ENCODE measurements at regions not wholly inside any gene's neighbourhood (a gene's known extent, or its start where the extent isn't known, plus 50 kb on each side); places are given as distances from the start of the nearest gene placed in this dataset.

DNA sequence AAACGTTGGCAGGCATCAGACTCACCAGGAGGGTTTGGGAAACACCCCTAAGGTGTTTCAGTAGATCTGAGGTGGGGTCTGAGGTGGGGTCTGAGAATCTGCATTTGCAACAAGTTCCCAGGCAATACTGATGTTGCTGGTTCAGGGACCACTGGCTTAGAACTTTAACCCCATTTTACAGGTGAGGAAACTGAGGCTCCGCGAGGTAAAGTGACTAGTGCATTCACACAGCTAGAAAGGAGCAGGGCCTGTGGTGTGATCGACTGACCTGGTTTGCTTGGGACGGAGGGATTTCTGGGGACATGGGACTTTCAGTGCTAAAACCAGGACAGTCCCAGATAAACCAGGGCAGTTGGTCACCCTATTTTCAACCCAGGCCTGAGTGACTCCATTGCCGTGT lies 81.4 kb upstream of the ZNF618 start:
- H3K27ac ChIP-seq (ENCODE audit: poor library complexity, severe bottlenecking), result no peak overlapping the region
- no peaks in the 10 kb centered on the region for H3K9me3 ChIP-seq (ENCODE audit: severe bottlenecking)
- ATAC-seq (ENCODE audit: low read depth) (no peak), DNase-seq (ENCODE audit: low spot score) (no peak)
- peaks cover 3% of the 10 kb centered on the region for H3K27me3 ChIP-seq (ENCODE audit: insufficient read depth, poor library complexity, severe bottlenecking)
- no peaks in the 10 kb centered on the region for H3K4me1 ChIP-seq (ENCODE audit: insufficient read depth, poor library complexity, severe bottlenecking)
- no peaks in the 10 kb centered on the region for H3K36me3 ChIP-seq (ENCODE audit: low read depth)
- no peak overlapping the region for H3K4me3 ChIP-seq (ENCODE audit: severe bottlenecking)
- TF ChIP-seq, protein P1, sequence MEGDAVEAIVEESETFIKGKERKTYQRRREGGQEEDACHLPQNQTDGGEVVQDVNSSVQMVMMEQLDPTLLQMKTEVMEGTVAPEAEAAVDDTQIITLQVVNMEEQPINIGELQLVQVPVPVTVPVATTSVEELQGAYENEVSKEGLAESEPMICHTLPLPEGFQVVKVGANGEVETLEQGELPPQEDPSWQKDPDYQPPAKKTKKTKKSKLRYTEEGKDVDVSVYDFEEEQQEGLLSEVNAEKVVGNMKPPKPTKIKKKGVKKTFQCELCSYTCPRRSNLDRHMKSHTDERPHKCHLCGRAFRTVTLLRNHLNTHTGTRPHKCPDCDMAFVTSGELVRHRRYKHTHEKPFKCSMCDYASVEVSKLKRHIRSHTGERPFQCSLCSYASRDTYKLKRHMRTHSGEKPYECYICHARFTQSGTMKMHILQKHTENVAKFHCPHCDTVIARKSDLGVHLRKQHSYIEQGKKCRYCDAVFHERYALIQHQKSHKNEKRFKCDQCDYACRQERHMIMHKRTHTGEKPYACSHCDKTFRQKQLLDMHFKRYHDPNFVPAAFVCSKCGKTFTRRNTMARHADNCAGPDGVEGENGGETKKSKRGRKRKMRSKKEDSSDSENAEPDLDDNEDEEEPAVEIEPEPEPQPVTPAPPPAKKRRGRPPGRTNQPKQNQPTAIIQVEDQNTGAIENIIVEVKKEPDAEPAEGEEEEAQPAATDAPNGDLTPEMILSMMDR (IDR thresholded peaks at IDR 0.05; ENCODE audit: poor library complexity, severe bottlenecking), result no peak

DNA sequence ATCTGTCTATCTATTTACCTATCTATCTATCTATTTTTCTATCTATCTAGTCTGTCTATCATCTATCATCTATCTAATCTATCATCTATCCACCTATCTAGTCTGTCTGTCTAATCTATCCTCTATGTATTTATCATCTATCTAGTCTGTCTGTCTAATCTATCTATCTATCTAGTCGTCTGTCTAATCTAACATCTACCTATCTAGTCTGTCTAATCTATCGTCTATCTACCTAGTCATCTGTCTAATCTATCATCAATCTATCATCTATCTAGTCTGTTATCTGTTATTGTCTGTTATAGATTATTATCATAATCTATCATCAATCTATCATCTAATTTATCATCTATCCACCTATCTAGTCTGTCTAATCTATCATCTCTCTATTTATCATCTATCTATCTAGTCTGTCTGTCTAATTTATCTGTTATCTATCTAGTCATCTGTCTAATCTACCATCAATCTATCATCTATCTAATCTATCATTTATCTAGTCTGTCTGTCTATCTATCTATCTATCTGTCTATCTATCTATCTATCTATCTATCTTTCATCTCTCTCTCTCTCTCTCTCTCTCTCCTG lies 80.2 kb upstream of the ZNF618 start:
- Histone ChIP-seq H3K27ac (ENCODE audit: poor library complexity, severe bottlenecking) (no peak overlapping the region), H3K36me3 (ENCODE audit: low read depth) (no peaks in the 10 kb centered on the region), H3K4me3 (ENCODE audit: severe bottlenecking) (no peak overlapping the region), H3K4me1 (ENCODE audit: insufficient read depth, poor library complexity, severe bottlenecking) (no peaks in the 10 kb centered on the region), H3K27me3 (ENCODE audit: insufficient read depth, poor library complexity, severe bottlenecking) (peaks cover 3% of the 10 kb centered on the region), H3K9me3 (ENCODE audit: severe bottlenecking) (no peaks in the 10 kb centered on the region)
- no peak for DNase-seq (ENCODE audit: low spot score)
- no peak for ATAC-seq (ENCODE audit: low read depth)
- TF ChIP-seq, protein P1 (IDR thresholded peaks at IDR 0.05; ENCODE audit: poor library complexity, severe bottlenecking), result no peak

DNA sequence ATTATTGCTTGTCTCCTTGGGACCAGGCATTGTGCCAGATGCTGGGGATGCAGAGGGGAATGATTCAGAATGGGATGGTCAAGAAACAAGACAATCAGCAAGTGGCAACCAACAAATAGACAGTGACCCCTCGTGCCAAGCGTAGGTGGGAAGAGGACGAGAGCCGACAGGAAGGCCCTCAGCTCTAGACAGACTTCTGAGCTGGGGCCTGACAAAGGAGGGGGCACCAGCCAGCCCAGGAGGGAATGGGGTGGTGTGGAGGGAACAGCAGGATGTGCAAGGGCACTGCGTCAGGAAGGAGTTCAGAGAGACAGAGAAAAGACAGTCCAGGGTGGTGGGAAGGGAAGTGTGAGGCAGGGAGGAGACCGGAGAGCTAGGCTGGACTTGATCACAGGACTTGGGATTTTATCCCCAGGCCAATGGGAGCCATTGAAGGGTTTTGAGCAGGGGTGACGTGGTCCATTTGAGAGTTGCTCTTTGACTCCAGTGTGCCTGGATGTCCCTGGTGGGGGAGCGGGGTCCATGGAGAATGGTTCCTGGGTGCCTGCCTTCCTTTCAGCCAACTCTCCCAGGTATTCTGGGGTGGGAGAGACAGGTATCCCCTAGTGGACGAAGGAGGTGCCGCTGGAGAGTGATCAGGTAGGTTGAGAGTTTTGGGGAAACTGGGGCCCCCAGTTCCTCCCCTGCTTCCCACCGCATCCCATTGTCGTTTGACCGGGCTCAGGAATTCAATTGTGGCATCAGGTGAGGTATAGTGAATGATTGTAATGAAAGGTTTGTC lies 79.3 kb upstream of the ZNF618 start:
- no peak for DNase-seq (ENCODE audit: low spot score)
- no peak overlapping the region for H3K27ac ChIP-seq (ENCODE audit: poor library complexity, severe bottlenecking)
- no peak overlapping the region for H3K4me3 ChIP-seq (ENCODE audit: severe bottlenecking)
- no peaks in the 10 kb centered on the region for H3K36me3 ChIP-seq (ENCODE audit: low read depth)
- no peaks in the 10 kb centered on the region for H3K4me1 ChIP-seq (ENCODE audit: insufficient read depth, poor library complexity, severe bottlenecking)
- TF ChIP-seq, protein P1 (IDR thresholded peaks at IDR 0.05; ENCODE audit: poor library complexity, severe bottlenecking), result no peak
- ATAC-seq (ENCODE audit: low read depth), result no peak
- peaks cover 3% of the 10 kb centered on the region for H3K27me3 ChIP-seq (ENCODE audit: insufficient read depth, poor library complexity, severe bottlenecking)
- H3K9me3 ChIP-seq (ENCODE audit: severe bottlenecking), result no peaks in the 10 kb centered on the region

DNA sequence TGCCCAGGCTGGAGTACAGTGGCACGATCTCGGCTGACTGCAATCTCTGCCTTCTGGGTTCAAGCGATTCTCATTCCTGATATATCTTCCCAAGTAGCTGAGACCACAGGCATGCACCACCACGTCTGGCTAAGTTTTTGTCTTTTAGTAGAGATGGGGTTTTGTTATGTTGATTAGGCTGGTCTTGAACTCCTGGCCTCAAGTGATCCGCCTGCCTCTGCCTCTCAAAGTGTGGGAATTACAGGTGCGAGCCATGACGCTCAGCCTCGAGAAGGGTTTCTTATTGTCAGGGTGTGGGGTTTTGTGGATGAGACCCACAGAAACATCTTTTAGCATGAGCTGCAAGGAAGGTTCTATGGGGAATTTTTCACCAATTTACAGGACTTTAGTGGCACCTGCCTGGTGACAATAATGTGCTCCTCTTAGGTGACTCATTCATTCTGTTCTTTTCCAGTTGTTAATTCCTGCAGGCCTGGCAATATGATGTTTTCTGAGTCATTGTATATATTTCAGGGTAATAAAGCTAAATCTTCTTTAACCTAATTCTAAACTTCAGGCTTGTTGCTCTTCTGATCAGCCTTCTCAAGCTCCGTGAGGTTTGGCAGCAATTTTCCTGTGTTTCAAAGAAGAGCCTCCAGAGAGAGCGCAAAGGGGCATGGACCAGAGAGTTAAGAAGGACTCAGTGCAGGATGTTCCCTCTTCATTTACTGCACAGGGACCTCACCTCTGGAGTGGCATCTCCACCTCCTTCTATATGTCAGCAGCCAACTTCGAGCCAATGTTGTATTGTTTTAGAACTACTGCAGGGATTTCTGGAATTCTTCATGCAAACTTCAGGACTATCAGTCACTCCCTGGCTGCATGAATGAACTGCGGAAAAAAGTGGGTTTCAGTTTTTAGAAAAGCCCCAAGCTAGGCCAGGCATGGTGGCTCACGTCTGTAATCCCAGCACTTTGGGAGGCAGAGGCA lies 77.8 kb upstream of the ZNF618 start:
- DNase-seq (ENCODE audit: low spot score), result no peak
- Histone ChIP-seq H3K9me3 (ENCODE audit: severe bottlenecking) (no peaks in the 10 kb centered on the region), H3K27ac (ENCODE audit: poor library complexity, severe bottlenecking) (no peak overlapping the region), H3K27me3 (ENCODE audit: insufficient read depth, poor library complexity, severe bottlenecking) (peaks cover 3% of the 10 kb centered on the region), H3K4me3 (ENCODE audit: severe bottlenecking) (no peak overlapping the region), H3K36me3 (ENCODE audit: low read depth) (no peaks in the 10 kb centered on the region), H3K4me1 (ENCODE audit: insufficient read depth, poor library complexity, severe bottlenecking) (no peaks in the 10 kb centered on the region)
- TF ChIP-seq, protein P1 (IDR thresholded peaks at IDR 0.05; ENCODE audit: poor library complexity, severe bottlenecking), result no peak
- ATAC-seq (ENCODE audit: low read depth), result no peak
